Esophagus squamous epithelium (tissue), 5 donors: ENCODE measurements at regions not wholly inside any gene's neighbourhood (a gene's known extent, or its start where the extent isn't known, plus 50 kb on each side); places are given as distances from the start of the nearest gene placed in this dataset.

ENCODE experiments used
- DNase-seq: peaks from one replicate; lab custom pipeline; 2025; lab: John Stamatoyannopoulos, UW
- H3K27ac ChIP-seq, 4 donors: fragments of 200-600 bp; sonication (generic); one replicate each; pipeline ENCODE4 v1.5.1; 2016 to 2019; ENCODE audit warnings: mild to moderate bottlenecking in 1 of 4
- H3K27me3 ChIP-seq, 4 donors: fragments of 200-600 bp; sonication (generic); 1 replicate in 3 of 4; 2 replicates in 1 of 4; pipeline versions ENCODE4 v1.5.1 to v1.6.0; 2017 to 2021; ENCODE audit warnings: antibody characterized with exemption in 1 of 4
- H3K36me3 ChIP-seq, 3 donors: fragments of 200-600 bp; sonication (generic); one replicate each; pipeline ENCODE4 v1.5.1; 2016 to 2019
- H3K4me1 ChIP-seq, 3 donors: fragments of 200-600 bp; sonication (generic); one replicate each; pipeline ENCODE4 v1.5.1; 2017 to 2019
- H3K4me3 ChIP-seq, 4 donors: fragments of 200-600 bp; sonication (generic); 1 replicate in 3 of 4; 2 replicates in 1 of 4; pipeline ENCODE4 v1.5.1; 2016 to 2019; ENCODE audit warnings: mild to moderate bottlenecking in 2 of 4, moderate library complexity in 1 of 4
- H3K9me3 ChIP-seq, 3 donors: fragments of 200-600 bp; sonication (generic); one replicate each; pipeline ENCODE4 v1.5.1; 2016 to 2019
- CTCF ChIP-seq, 6 experiments: fragments of 450-650 bp in 4 of 6; fragments of 200-600 bp in 2 of 6; sonication (generic) in 2 of 6; IDR thresholded peaks; one replicate each; pipeline ENCODE4 v1.5.1; 2016 to 2019; ENCODE audit warnings: antibody characterized with exemption in 6 of 6, mild to moderate bottlenecking in 4 of 6, moderate library complexity in 4 of 6
- POLR2A ChIP-seq, 4 donors: fragments of 450-650 bp; IDR thresholded peaks; one replicate each; pipeline ENCODE4 v1.6.1; 2017; ENCODE audit warnings: antibody characterized with exemption in 4 of 4, mild to moderate bottlenecking in 4 of 4, moderate library complexity in 3 of 4
- WGBS, 2 donors: methylation state at CpG; one replicate each; pipeline ENCODE4 v1.1.5; 2018; 5-methylcytosine and 5-hydroxymethylcytosine counted together
- intact Hi-C: fragments of 100-400 bp; cut with DNase I; formaldehyde crosslinking; loops from one replicate; pipeline ENCODE4 v1.15.0; 2022
- donor health status: DM: yes; HTN: yes; CAD: no.

- H3K4me1 ChIP-seq = peaks cover 12 to 85% (median 45%) of the 10 kb centered on the region in 3 donors
- H3K27me3 ChIP-seq = no peaks in the 10 kb centered on the region
- intact Hi-C loops = no loop called here
- WGBS, 2 donors = 85% methylated on average over 1 of the region's 2 CpGs; no CpG with 5 or more reads in 1 of the 2 donors
- H3K9me3 ChIP-seq = no peaks in the 10 kb centered on the region
- TF ChIP-seq CTCF (IDR thresholded peaks at IDR 0.05) (no peak), POLR2A (IDR thresholded peaks at IDR 0.05) (no peak)
- H3K4me3 ChIP-seq = no peak overlapping the region
- peak overlapping the region in 3 of 4 donors; percentile 80 to 89 (median 81) for H3K27ac ChIP-seq
- H3K36me3 ChIP-seq = no peaks in the 10 kb centered on the region
- DNase-seq = no peak
Measured at GRCh38 chr10:78947733-78948132, 121.0 kb upstream of the ZMIZ1 start.

GRCh38 chr10:78948621-78949030, 120.1 kb upstream of the ZMIZ1 start:
- H3K27me3 ChIP-seq = no peaks in the 10 kb centered on the region
- no peak overlapping the region for H3K4me3 ChIP-seq
- H3K9me3 ChIP-seq = no peaks in the 10 kb centered on the region
- 14 to 46% methylated on average over 1 to 6 of the region's 6 CpGs for WGBS, 2 donors
- TF ChIP-seq POLR2A (IDR thresholded peaks at IDR 0.05) (peak in 1 of 4 donors; percentile 47), CTCF (IDR thresholded peaks at IDR 0.05) (no peak)
- DNase-seq = no peak
- peak overlapping the region; percentile 1 to 89 (median 80) for H3K27ac ChIP-seq
- H3K36me3 ChIP-seq = no peaks in the 10 kb centered on the region
- intact Hi-C loops = no loop called here
- peaks cover 20 to 94% (median 45%) of the 10 kb centered on the region in 3 donors for H3K4me1 ChIP-seq

- Histone ChIP-seq H3K4me1 (peaks cover 15 to 84% (median 37%) of the 10 kb centered on the region in 3 donors), H3K9me3 (no peaks in the 10 kb centered on the region), H3K27me3 (no peaks in the 10 kb centered on the region), H3K27ac (peak overlapping the region; percentile 16 to 89 (median 66)), H3K36me3 (no peaks in the 10 kb centered on the region), H3K4me3 (no peak overlapping the region)
- DNase-seq = no peak
- no peak for TF ChIP-seq CTCF (IDR thresholded peaks at IDR 0.05)
- TF ChIP-seq POLR2A (IDR thresholded peaks at IDR 0.05) = no peak
- 49 to 63% methylated on average over 7 to 11 of the region's 19 CpGs for whole genome bisulfite sequencing, 2 donors
- intact Hi-C loops = no loop called here
Measured at GRCh38 chr10:78950656-78951587, 117.8 kb upstream of the ZMIZ1 start.

GRCh38 chr10:78952030-78952429, 116.7 kb upstream of the ZMIZ1 start:
- Histone ChIP-seq H3K9me3 (no peaks in the 10 kb centered on the region), H3K4me3 (no peak overlapping the region), H3K36me3 (no peaks in the 10 kb centered on the region), H3K4me1 (peaks cover 15 to 73% (median 32%) of the 10 kb centered on the region in 3 donors), H3K27me3 (no peaks in the 10 kb centered on the region), H3K27ac (peak overlapping the region in 3 of 4 donors; percentile 52 to 89 (median 80))
- WGBS, 2 donors = 60 to 81% methylated on average over 4 of the region's 4 CpGs
- TF ChIP-seq CTCF (IDR thresholded peaks at IDR 0.05) (no peak), POLR2A (IDR thresholded peaks at IDR 0.05) (no peak)
- intact Hi-C loops = no loop called here
- no peak for DNase-seq

GRCh38 chr10:78952686-78953085, 116.1 kb upstream of the ZMIZ1 start:
- intact Hi-C loops = no loop called here
- Histone ChIP-seq H3K4me3 (no peak overlapping the region), H3K27ac (peak overlapping the region in 3 of 4 donors; percentile 78 to 89 (median 80)), H3K27me3 (no peaks in the 10 kb centered on the region), H3K4me1 (peaks cover 15 to 67% (median 26%) of the 10 kb centered on the region in 3 donors), H3K9me3 (no peaks in the 10 kb centered on the region), H3K36me3 (no peaks in the 10 kb centered on the region)
- no peak for TF ChIP-seq POLR2A (IDR thresholded peaks at IDR 0.05)
- no peak for DNase-seq
- 78% methylated on average over 4 of the region's 6 CpGs; no CpG with 5 or more reads in 1 of the 2 donors for WGBS, 2 donors
